GM12864 (cell line): ENCODE measurements at regions not wholly inside any gene's neighbourhood (a gene's known extent, or its start where the extent isn't known, plus 50 kb on each side); places are given as distances from the start of the nearest gene placed in this dataset.

Source experiments
- DNase-seq: peaks from one replicate; pipeline ENCODE4 v3.0.0-alpha.2; 2011; ENCODE audit warnings: low read depth
- H3K4me3 ChIP-seq: 2 replicates; pipeline ENCODE4 v1.5.1; 2011; ENCODE audit warnings: mild to moderate bottlenecking, low read depth, low read length, control low read depth
- CTCF ChIP-seq: IDR thresholded peaks from 2 replicates; pipeline ENCODE4 v1.5.1; 2011; ENCODE audit warnings: low read depth, mild to moderate bottlenecking, moderate library complexity, low read length, control low read depth, inconsistent platforms; ENCODE audit errors: missing control alignments

- no peak overlapping the region for H3K4me3 ChIP-seq
- no peak for TF ChIP-seq CTCF
- no peak for DNase-seq
These were observed 200.8 kb downstream of the RHOU start for GRCh38 chr1:228935855-228936727.

- no peak for DNase-seq
- H3K4me3 ChIP-seq = no peak overlapping the region
- no peak for TF ChIP-seq CTCF
These were observed 201.6 kb downstream of the RHOU start for GRCh38 chr1:228936881-228937280.

GRCh38 chr1:228937351-228937750 is 202.1 kb downstream of the RHOU start:
- no peak for DNase-seq
- no peak overlapping the region for H3K4me3 ChIP-seq
- TF ChIP-seq CTCF = no peak

- DNase-seq = no peak
- H3K4me3 ChIP-seq = no peak overlapping the region
- no peak for TF ChIP-seq CTCF
These were observed 202.7 kb downstream of the RHOU start for GRCh38 chr1:228937851-228938536.

GRCh38 chr1:228938537-228938901 is 203.2 kb downstream of the RHOU start:
- no peak for DNase-seq
- no peak for TF ChIP-seq CTCF
- H3K4me3 ChIP-seq = no peak overlapping the region

GRCh38 chr1:228939001-228939691 is 203.9 kb downstream of the RHOU start:
- DNase-seq = no peak
- no peak overlapping the region for H3K4me3 ChIP-seq
- no peak for TF ChIP-seq CTCF
